H9 (cell line): ENCODE measurements at regions not wholly inside any gene's neighbourhood (a gene's known extent, or its start where the extent isn't known, plus 50 kb on each side); places are given as distances from the start of the nearest gene placed in this dataset.

Experiments used
- DNase-seq: peaks from one replicate; pipeline ENCODE4 v3.0.0-alpha.2; 2017
- H2AFZ ChIP-seq: one replicate; pipeline ENCODE4 v1.6.1; 2013; ENCODE audit warnings: mild to moderate bottlenecking, low read length, control low read depth, moderate library complexity
- H2AK5ac ChIP-seq: 2 replicates; pipeline ENCODE4 v1.6.1; 2013; ENCODE audit warnings: low read length, control low read depth, mixed read lengths; ENCODE audit not compliant: insufficient read length
- H2BK120ac ChIP-seq: one replicate; pipeline ENCODE4 v1.6.1; 2013; ENCODE audit warnings: low read depth, mild to moderate bottlenecking, low read length, control low read depth, inconsistent platforms; ENCODE audit not compliant: poor library complexity, severe bottlenecking
- H2BK12ac ChIP-seq: 2 replicates; pipeline ENCODE4 v1.6.1; 2013; ENCODE audit warnings: low read length, control low read depth, mixed read lengths, low read depth; ENCODE audit not compliant: insufficient read length
- H2BK15ac ChIP-seq: 2 replicates; pipeline ENCODE4 v1.6.1; 2013; ENCODE audit warnings: low read depth, low read length, control low read depth
- H2BK20ac ChIP-seq: one replicate; pipeline ENCODE4 v1.6.1; 2013; ENCODE audit warnings: low read depth, mild to moderate bottlenecking, low read length, control low read depth, inconsistent platforms; ENCODE audit not compliant: poor library complexity, severe bottlenecking
- H2BK5ac ChIP-seq: 2 replicates; pipeline ENCODE4 v1.6.1; 2013; ENCODE audit warnings: low read length, control low read depth, mixed read lengths; ENCODE audit not compliant: insufficient read length
- H3K14ac ChIP-seq: 2 replicates; pipeline ENCODE4 v1.6.1; 2013; ENCODE audit warnings: low read length, control low read depth; ENCODE audit not compliant: insufficient read depth
- H3K18ac ChIP-seq: 2 replicates; pipeline ENCODE4 v1.6.1; 2013; ENCODE audit warnings: low read depth, mild to moderate bottlenecking, mixed read lengths, low read length, control low read depth; ENCODE audit not compliant: insufficient read length
- H3K23ac ChIP-seq: 2 replicates; pipeline ENCODE4 v1.6.1; 2013; ENCODE audit warnings: low read length, control low read depth, mixed read lengths, low read depth; ENCODE audit not compliant: insufficient read length
- H3K23me2 ChIP-seq: 2 replicates; pipeline ENCODE4 v1.6.1; 2013; ENCODE audit warnings: low read depth, mild to moderate bottlenecking, mixed read lengths, low read length, control low read depth; ENCODE audit not compliant: insufficient read length, poor library complexity, severe bottlenecking
- H3K27ac ChIP-seq: 2 replicates; pipeline ENCODE4 v1.5.1; 2013; ENCODE audit warnings: low read length, control low read depth, mixed read lengths, low read depth; ENCODE audit not compliant: insufficient read length
- H3K27me3 ChIP-seq: 2 replicates; pipeline ENCODE4 v1.6.1; 2013; ENCODE audit warnings: low read length, control low read depth, inconsistent platforms; ENCODE audit not compliant: insufficient read depth
- H3K4ac ChIP-seq: 2 replicates; pipeline ENCODE4 v1.6.1; 2013; ENCODE audit warnings: low read depth, mild to moderate bottlenecking, control low read depth, inconsistent platforms, low read length, moderate library complexity
- H3K4me1 ChIP-seq: 2 replicates; pipeline ENCODE4 v1.6.1; 2013; ENCODE audit warnings: low read length, control low read depth, inconsistent platforms; ENCODE audit not compliant: insufficient read depth
- H3K4me2 ChIP-seq: 2 replicates; pipeline ENCODE4 v1.6.1; 2013; ENCODE audit warnings: low read length, control low read depth, mixed read lengths; ENCODE audit not compliant: insufficient read length, insufficient read depth
- H3K56ac ChIP-seq: 2 replicates; pipeline ENCODE4 v1.6.1; 2013; ENCODE audit warnings: low read depth, mild to moderate bottlenecking, mixed read lengths, low read length, control low read depth; ENCODE audit not compliant: insufficient read length
- H3K79me1 ChIP-seq: 2 replicates; pipeline ENCODE4 v1.6.1; 2013; ENCODE audit warnings: low read depth, mild to moderate bottlenecking, moderate library complexity, low read length, control low read depth, inconsistent platforms; ENCODE audit not compliant: insufficient read depth, poor library complexity, severe bottlenecking
- H3K79me2 ChIP-seq: 2 replicates; pipeline ENCODE4 v1.6.1; 2013; ENCODE audit warnings: low read length, control low read depth, inconsistent platforms; ENCODE audit not compliant: insufficient read depth
- H3K9ac ChIP-seq: 2 replicates; pipeline ENCODE4 v1.6.1; 2013; ENCODE audit warnings: low read length, control low read depth, mixed read lengths; ENCODE audit not compliant: insufficient read length; ENCODE audit errors: extremely low read depth
- H3K9me3 ChIP-seq: one replicate; pipeline ENCODE4 v1.6.1; 2013; ENCODE audit warnings: low read depth, low read length, inconsistent platforms; ENCODE audit not compliant: control insufficient read depth
- H3T11ph ChIP-seq: one replicate; pipeline ENCODE4 v1.6.1; 2013; ENCODE audit warnings: mild to moderate bottlenecking, low read length, control low read depth, inconsistent platforms
- H4K20me1 ChIP-seq: one replicate; pipeline ENCODE4 v1.6.1; 2013; ENCODE audit not compliant: control insufficient read depth, insufficient read length, insufficient read depth
- H4K5ac ChIP-seq: 2 replicates; pipeline ENCODE4 v1.6.1; 2013; ENCODE audit warnings: low read depth, mild to moderate bottlenecking, mixed read lengths, low read length, control low read depth; ENCODE audit not compliant: insufficient read length
- H4K8ac ChIP-seq: replicated peaks from 2 replicates; pipeline ENCODE4 v1.6.1; 2013; ENCODE audit warnings: low read length, control low read depth, mixed read lengths, low read depth; ENCODE audit not compliant: insufficient read length
- H4K91ac ChIP-seq: 2 replicates; pipeline ENCODE4 v1.6.1; 2013; ENCODE audit warnings: low read depth, mild to moderate bottlenecking, moderate library complexity, mixed read lengths, low read length, control low read depth; ENCODE audit not compliant: insufficient read length
- H3K27ac Mint-ChIP-seq, 3 experiments: 2 replicates in 2 of 3; 3 replicates in 1 of 3; pipeline ENCODE4 v1.8.0; 2020 to 2021; ENCODE audit warnings: mixed read lengths in 3 of 3, mild to moderate bottlenecking in 1 of 3, moderate library complexity in 1 of 3
- H3K27me3 Mint-ChIP-seq: 2 replicates; pipeline ENCODE4 v1.8.0; 2021; ENCODE audit warnings: low read depth, mild to moderate bottlenecking, moderate library complexity, mixed read lengths
- H3K36me3 Mint-ChIP-seq, 3 experiments: 2 replicates in 2 of 3; 3 replicates in 1 of 3; pipeline ENCODE4 v1.8.0; 2020 to 2021; ENCODE audit warnings: low read depth in 3 of 3, mixed read lengths in 3 of 3; ENCODE audit not compliant: insufficient read depth in 1 of 3
- H3K4me1 Mint-ChIP-seq, 2 experiments: 2 replicates each; pipeline ENCODE4 v1.8.0; 2020; ENCODE audit warnings: mixed read lengths in 2 of 2
- H3K4me3 Mint-ChIP-seq, 2 experiments: 2 replicates in 1 of 2; 3 replicates in 1 of 2; pipeline ENCODE4 v1.8.0; 2020 to 2021; ENCODE audit warnings: mild to moderate bottlenecking in 2 of 2, mixed read lengths in 2 of 2, moderate library complexity in 1 of 2
- H3K9me3 Mint-ChIP-seq, 2 experiments: 2 replicates in 1 of 2; 3 replicates in 1 of 2; pipeline ENCODE4 v1.8.0; 2020; ENCODE audit warnings: mild to moderate bottlenecking in 2 of 2, mixed read lengths in 2 of 2, moderate library complexity in 1 of 2
- WGBS: extraction: QIAGEN DNeasy Blood & Tissue Kit; methylation state at CpG from one replicate; pipeline ENCODE4 v1.1.7; 2013; ENCODE audit warnings: missing lambda C conversion rate, low lambda C conversion rate, mixed read lengths; ENCODE audit not compliant: insufficient read length; ENCODE audit errors: extremely low coverage; 5-methylcytosine and 5-hydroxymethylcytosine counted together
- TF ChIP-seq, protein P1 (sequence below): fragments of 200-600 bp; sonication (generic); conservative IDR thresholded peaks from 3 replicates; pipeline ENCODE4 v1.8.0; 2021; ENCODE audit warnings: antibody characterized with exemption, mild to moderate bottlenecking

DNA sequence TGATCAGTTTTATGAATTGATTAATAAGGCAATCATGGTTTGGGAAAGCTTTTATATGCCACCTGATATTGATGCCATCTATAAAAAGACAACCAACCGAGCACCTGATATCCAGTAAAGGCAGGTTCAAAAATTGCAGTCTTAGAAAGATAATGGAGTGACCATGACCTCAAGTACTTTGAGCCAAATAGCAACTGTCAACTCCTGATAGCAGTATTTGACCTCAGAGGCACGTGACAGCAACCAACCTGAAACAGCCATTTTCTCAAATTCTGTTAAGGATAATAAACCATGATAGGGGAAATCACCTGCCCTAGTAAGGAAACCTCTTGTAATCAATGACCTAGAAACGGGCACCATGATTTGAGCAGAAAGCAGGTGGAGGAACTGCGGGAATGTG, 77.1 kb upstream of the NFE2L3 start:
- Histone ChIP-seq H2BK120ac (no peak overlapping the region), H3K9me3 (no peaks in the 10 kb centered on the region), H3K4me1 (no peaks in the 10 kb centered on the region; the same call in 1 of the 2 replicates), H2BK5ac (no peak overlapping the region), H2BK15ac (no peak overlapping the region), H2BK12ac (no peak overlapping the region), H3K27ac (no peak overlapping the region), H4K8ac (no peak overlapping the region), H3K79me1 (no peaks in the 10 kb centered on the region), H3K27me3 (no peaks in the 10 kb centered on the region), H2BK20ac (no peak overlapping the region), H3K56ac (no peak overlapping the region), H3K23ac (no peak overlapping the region), H4K5ac (no peak overlapping the region), H3K9ac (no peak overlapping the region), H4K20me1 (no peaks in the 10 kb centered on the region), H3K4ac (no peak overlapping the region), H3T11ph (no peak overlapping the region), H3K23me2 (no peaks in the 10 kb centered on the region), H3K14ac (no peak overlapping the region), H3K4me2 (no peak overlapping the region), H3K79me2 (no peaks in the 10 kb centered on the region), H3K18ac (no peak overlapping the region), H4K91ac (no peak overlapping the region), H2AFZ (no peak overlapping the region), H2AK5ac (no peak overlapping the region)
- Mint-ChIP-seq H3K36me3 (no peaks in the 10 kb centered on the region; a peak in 1 of 7 replicates), H3K4me3 (no peak overlapping the region), H3K9me3 (no peaks in the 10 kb centered on the region), H3K27ac (no peak overlapping the region), H3K27me3 (peaks cover 1% of the 10 kb centered on the region), H3K4me1 (peaks cover 21 to 24% of the 10 kb centered on the region in 2 experiments)
- no peak for DNase-seq
- no CpG with 5 or more reads among the region's 4 CpGs for WGBS
- TF ChIP-seq, protein P1, sequence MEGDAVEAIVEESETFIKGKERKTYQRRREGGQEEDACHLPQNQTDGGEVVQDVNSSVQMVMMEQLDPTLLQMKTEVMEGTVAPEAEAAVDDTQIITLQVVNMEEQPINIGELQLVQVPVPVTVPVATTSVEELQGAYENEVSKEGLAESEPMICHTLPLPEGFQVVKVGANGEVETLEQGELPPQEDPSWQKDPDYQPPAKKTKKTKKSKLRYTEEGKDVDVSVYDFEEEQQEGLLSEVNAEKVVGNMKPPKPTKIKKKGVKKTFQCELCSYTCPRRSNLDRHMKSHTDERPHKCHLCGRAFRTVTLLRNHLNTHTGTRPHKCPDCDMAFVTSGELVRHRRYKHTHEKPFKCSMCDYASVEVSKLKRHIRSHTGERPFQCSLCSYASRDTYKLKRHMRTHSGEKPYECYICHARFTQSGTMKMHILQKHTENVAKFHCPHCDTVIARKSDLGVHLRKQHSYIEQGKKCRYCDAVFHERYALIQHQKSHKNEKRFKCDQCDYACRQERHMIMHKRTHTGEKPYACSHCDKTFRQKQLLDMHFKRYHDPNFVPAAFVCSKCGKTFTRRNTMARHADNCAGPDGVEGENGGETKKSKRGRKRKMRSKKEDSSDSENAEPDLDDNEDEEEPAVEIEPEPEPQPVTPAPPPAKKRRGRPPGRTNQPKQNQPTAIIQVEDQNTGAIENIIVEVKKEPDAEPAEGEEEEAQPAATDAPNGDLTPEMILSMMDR, result no peak
